Activated T-cell treated with anti-CD3 and anti-CD28 coated beads for 24 hours (primary cell): ENCODE measurements at regions not wholly inside any gene's neighbourhood (a gene's known extent, or its start where the extent isn't known, plus 50 kb on each side); places are given as distances from the start of the nearest gene placed in this dataset.

ENCODE experiments used
- DNase-seq: peaks from one replicate; pipeline ENCODE4 v3.0.0-alpha.2; 2020; ENCODE audit warnings: low read depth

GRCh38 chr4:12324965-12325364 is 896.3 kb upstream of the HS3ST1 start:
- no peak for DNase-seq

GRCh38 chr4:12319765-12320164 is 891.1 kb upstream of the HS3ST1 start:
- no peak for DNase-seq

DNA sequence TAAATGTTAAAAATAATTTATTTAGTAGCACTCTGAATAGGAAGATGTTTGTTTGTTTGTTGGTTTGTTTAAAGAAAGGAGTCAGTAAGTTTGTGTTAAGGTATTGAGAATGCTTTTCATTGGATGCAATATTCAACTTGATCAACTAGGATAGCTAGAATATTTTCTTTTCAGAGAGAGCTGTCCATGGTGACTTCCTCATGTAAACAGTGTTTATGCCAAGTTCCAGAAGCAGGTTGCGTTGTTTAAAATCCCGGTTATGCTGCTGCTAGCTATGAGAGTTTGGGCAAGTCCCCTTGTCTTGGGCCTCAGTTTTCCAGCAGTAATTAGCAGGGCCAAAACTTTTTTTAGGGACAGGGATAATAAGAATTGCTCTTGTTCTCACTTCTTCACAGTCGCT is 876.2 kb upstream of the HS3ST1 start:
- DNase-seq, result no peak

GRCh38 chr4:12296366-12296765 is 867.7 kb upstream of the HS3ST1 start:
- DNase-seq, result no peak

DNA sequence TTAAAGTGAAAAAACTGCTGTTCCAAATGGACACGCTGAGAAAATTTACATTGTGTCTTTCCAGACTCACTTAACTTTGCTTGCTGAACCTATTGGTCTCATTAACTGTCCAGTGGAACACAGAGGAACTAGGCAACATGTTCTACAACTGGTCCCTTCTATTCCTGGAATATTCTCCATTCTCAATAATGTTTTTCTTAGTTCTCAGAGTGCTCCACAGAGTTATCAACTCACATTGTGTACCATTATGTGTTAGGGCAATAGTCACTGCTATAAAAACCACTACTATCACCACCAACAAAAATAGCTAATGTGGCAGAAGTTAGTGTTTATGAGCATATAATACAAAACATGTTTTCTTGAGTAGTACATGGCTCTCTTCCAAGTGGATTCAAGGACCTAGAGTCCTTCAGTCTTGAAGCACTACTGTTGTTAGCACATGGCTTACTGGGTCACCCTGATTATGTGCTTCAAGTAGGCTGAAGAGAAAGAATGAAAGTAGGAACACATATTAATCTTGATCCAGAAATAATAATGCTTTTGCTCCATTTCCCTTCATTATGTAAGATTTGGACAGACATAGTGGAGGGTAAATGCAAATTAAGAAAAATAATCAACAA is 865.3 kb upstream of the HS3ST1 start:
- no peak for DNase-seq

DNA sequence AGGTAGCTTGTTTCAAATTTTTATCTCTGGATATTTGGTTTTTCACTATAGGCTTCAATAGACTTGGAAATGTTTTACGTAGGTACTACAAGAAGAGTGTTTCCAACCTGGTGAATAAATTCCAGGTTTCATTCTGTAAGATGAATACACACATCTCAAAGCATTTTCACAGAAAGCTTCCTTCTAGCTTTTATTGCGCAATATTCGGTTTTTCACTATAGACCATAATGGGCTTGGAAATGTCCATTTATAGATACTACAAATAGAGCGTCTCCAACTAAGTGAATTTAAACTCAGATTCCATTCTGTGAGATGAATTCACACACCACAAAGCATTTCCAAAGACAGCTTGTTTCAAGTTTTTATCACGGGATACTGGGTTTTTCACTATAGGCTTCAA is 857.7 kb upstream of the HS3ST1 start:
- DNase-seq, result no peak

GRCh38 chr4:12270546-12270945 is 841.9 kb upstream of the HS3ST1 start:
- no peak for DNase-seq

- no peak for DNase-seq
These were observed 836.9 kb upstream of the HS3ST1 start for GRCh38 chr4:12265554-12265953.

DNA sequence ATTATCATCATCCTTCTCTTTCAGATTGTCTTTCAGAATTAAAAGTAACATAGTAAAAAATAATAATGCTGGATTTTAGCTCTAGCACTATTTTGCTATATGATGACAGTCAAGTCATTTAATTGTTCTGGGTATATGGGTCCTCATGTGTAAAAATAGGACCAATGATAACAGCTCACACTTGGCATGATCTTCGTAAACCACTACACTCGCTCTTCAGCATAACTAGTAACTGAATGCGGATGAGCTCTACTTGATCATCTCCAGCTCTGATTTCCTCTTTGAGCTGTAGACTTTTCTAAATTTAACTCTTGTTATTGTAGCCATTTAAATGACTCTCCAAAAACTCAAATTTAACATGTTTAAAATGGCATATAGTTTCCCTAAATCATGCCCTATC is 831.8 kb upstream of the HS3ST1 start:
- DNase-seq, result no peak

GRCh38 chr4:12244973-12245372 is 816.3 kb upstream of the HS3ST1 start:
- DNase-seq, result no peak

DNA sequence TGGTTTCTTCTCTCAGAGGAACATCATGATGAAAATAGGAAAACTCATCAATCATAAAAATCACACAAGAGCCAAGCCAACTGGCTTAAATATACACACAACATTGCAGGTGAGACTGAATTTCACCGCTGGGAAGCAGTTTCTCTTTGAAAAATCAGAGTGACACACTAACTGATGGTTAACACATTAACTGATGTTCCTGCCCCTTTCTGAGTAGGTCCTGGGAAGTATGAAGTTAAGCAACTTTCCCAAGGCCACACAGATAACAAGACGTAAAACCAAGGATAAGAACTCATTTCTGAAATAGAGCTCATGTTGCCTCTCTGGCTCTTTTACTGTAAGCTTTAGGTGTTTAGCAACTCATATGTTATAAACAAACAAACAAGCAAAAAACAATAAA is 813.7 kb upstream of the HS3ST1 start:
- no peak for DNase-seq

DNA sequence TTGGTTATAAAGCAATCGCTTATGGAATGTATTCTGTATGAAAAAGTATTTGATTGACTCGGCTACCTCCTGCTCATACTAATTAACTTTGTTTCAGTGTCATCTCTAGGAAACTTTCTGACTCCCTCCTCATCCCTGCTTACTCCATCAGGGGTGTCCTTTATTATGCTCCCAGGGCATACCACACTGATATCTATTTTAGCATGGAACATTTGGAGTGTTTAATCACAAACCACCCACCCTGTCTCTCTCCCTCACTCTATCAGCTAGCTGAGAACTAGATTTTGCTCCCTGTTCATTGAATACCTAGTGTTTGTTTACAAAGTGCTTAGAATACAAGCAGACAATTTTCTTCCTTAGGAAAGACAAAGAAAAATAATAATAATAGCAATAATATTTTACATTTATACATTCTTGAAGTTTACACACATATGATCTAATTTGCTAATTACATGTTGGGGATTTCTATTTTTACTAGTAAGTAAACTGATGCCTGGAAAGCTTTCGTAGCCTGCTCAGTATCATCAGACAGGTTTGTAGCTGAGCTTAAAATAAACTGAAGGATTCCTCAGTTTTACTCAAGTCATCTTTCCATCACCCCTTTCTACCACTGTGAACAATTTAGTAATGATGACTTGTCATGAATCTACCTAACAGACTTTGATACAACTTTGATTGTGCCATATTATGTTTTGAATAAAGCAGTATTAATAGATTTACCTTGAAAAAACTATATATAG is 811.4 kb upstream of the HS3ST1 start:
- DNase-seq, result no peak

DNA sequence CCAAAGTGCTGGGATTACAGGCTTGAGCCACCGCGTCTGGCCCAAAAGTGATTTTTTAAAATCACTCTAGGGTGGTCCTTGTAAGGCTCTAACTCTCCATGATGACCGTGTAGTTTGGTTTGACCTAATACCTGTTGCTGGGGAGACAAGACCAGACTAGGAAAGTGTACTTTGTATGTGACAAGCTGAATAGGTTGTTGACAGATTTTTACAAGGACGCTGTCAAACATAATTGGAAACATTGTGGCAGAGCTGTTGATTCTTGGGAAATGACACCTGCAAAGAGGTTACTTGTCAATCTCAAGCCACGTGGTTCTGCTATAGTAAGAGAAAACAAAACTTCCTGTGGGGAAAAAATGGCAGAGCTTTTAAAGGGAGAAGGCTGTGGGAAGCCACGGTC is 802.4 kb upstream of the HS3ST1 start:
- no peak for DNase-seq

GRCh38 chr4:12221031-12221430 is 792.3 kb upstream of the HS3ST1 start:
- no peak for DNase-seq

DNA sequence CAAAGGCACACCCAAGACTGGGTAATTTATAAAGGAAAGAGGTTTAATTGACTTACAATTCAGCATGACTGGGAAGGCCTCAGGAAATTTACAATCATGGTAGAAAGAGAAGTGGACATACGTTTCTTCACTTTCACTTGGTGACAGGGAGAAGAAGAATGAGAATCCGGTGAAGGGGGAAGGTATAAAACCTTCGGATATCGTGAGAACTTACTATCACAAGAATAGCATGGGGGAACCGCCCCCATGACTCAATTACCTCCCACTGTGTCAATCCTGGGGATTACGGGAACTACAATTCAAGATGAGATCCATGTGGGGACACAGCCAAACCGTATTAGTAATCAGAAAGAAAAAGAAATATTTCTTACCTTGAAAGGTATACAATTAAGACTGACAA is 782.9 kb upstream of the HS3ST1 start:
- DNase-seq, result no peak

GRCh38 chr4:12207396-12207795 is 778.7 kb upstream of the HS3ST1 start:
- DNase-seq, result no peak

DNA sequence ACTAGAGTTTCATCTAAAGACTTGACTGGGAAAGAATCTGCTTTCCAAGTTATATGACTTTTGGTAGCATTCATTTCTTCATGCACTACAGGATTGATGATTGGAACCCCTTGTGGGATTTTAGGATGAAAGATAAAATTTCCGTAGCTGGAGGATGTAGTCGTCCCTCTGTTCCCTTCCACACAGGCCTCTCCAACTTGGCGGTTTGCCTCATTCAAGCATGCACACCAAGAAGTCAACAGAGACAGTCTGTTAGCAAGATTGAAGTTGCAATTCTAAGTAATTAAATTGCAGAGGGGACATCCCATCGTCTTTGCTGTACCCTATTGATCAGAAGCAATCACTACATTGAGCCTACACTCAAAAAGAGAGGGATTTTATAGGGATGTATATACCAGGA is 777.4 kb upstream of the HS3ST1 start:
- no peak for DNase-seq

DNA sequence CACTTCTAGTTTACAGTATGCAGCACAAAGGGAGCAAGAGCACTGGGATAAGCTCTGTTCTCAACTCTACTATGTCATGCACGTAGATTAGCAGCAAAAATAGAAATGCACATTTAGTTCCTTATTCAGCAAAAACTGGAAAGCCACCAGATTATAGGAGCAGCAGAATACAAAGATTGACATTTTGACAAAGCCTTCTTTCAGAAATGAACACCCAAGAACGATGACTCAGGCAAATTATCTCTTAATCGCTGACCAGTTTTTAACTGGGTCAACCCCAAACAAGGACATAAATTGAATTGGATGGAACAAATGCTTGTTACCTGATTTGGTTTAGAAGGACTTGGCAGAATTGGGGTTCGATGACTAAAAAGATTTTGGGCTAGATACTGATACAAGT is 775.3 kb upstream of the HS3ST1 start:
- no peak for DNase-seq

- DNase-seq, result no peak
These were observed 771.5 kb upstream of the HS3ST1 start for GRCh38 chr4:12200226-12200625.

- DNase-seq, result no peak
These were observed 757.8 kb upstream of the HS3ST1 start for GRCh38 chr4:12186526-12186925.

DNA sequence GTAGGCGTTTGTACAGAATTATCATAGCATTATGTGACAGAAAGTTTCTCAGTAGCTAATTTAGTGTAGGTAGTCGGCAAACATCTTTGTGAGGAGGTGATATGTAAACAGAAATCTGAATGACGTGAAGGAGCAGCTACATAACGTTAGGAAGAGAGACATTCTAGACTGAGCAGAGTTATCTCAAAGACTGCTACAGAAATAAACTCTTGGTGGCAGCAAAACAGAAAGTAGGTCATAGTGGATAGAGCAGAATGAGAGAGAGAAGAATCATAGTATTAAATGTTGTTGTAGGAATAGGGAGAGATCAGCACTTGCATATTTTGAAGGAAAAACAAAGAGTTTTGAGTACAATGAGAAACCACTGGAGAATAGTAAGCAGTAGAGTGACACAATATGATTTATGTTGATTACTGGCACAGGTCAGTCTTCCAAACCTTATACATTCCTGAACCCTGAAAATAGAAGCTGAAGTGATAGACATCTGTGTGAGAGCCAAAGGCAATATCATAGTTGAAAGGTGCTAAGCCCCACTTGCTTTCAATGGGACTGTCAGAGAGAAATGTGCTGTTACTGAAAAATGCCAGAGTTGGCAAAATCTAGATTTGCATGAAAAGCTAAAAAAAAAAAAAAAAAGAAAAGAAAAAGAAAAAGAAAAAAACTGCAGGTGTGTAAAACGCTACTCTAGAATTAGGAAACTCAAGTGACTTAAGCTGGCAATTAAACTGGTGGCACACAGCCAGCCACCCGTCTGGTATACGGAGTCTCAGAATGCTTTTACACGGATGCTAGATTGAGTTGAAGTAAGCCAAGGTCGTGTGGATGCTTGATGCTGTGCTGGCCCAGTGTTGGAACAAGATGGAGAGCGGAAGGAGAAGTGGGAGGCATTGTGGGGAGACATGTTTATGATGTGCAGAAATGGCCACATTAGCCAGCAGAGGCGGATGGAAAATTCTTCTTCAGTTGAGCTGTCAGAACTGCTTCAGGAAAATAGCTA is 750.2 kb upstream of the HS3ST1 start:
- no peak for DNase-seq

- DNase-seq, result no peak
These were observed 748.7 kb upstream of the HS3ST1 start for GRCh38 chr4:12177416-12177815.

- no peak for DNase-seq
These were observed 744.8 kb upstream of the HS3ST1 start for GRCh38 chr4:12173496-12173895.
